HG03354 (cell line): ENCODE measurements at regions not wholly inside any gene's neighbourhood (a gene's known extent, or its start where the extent isn't known, plus 50 kb on each side); places are given as distances from the start of the nearest gene placed in this dataset.

Source experiments
- ATAC-seq: cut with Tn5 transposase; IDR thresholded peaks from one replicate; pipeline ENCODE4 v1.9.1; 2021; ENCODE audit warnings: mild to moderate bottlenecking; ENCODE audit not compliant: unreplicated experiment, poor library complexity, severe bottlenecking

- ATAC-seq: no peak
These were observed 185.5 kb upstream of the NFE2L3 start for GRCh38 chr7:25966469-25966868.

DNA sequence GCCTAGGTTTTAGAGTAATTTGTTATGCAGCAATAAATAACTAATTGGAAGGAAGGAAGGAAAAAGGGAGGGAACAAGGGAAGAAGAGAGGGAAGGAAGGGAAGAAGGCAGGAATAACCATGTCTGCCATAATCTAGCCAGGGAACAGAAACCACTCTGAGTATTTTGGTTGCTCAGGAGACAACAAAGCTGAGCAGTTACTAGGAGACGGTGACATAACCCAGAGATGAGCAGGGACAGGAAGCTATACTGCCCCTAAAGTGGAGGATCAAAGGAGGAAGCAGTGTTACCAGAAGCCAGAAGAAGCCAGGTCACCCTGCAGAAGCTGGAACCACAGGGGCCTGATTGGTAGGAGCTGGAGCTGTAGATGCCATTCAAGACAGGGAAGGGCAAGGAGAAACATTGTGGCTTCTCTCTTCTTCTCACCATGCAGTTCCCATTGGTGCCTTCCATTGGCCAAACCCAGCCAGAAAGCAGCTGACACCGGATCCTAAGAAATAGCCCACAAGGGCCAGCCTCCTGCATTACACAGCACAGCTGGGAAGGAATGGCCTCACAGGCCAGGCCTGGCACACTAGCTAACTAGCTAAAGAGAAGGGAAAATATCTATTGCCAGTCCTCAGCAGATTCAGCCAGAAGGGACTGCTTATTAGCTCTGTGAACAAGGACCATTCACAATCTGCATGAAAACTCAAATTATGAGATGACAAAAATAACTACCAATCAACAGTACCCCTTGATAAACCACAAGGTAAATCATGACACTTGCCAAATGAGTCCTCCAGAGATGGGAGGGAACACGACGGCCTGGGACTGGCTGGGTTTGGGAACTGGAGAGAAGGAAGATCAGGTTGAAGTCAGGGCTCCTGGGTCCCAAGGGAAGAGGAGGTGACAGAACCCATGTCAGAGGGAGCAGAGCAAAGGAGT, 184.5 kb upstream of the NFE2L3 start:
- peak; percentile 44 for ATAC-seq

DNA sequence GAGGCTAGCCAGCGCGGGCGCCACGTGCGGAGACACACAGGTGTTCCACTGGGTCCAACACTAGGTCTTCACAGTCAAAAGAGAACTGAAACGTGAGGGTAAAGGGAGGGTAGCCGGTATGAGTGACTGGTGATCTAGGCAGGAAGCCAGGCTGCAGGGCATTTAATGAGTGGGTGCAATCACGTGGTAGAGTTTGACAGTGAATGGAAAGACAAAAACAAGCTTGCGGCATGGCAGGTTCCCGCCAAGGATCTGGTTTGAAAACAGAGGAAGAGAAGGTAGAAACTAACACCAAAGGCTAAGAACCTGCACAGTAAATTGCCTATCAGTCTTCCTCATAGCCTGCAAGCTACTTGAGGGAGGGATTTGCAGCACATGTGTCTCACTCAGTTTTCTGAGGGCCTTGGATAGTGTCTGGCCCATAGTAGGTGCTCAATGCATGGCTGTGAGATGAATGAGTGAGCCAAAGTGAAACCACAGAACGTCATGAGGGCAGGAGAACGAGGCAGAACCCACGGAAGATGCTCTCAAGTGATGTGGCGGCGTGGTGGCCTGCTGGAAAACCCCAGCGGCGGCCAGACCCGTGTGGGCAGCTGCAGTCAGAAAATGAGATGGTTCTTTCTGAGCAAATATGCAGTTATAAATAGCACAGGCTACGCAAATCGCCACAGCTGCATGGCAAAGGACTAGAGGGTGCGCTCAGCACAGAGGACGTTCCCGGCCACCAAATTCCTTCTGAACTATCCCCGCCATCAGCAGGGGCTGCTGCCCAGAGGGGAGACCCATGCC, 183.6 kb upstream of the NFE2L3 start:
- peak; percentile 68 for ATAC-seq

DNA sequence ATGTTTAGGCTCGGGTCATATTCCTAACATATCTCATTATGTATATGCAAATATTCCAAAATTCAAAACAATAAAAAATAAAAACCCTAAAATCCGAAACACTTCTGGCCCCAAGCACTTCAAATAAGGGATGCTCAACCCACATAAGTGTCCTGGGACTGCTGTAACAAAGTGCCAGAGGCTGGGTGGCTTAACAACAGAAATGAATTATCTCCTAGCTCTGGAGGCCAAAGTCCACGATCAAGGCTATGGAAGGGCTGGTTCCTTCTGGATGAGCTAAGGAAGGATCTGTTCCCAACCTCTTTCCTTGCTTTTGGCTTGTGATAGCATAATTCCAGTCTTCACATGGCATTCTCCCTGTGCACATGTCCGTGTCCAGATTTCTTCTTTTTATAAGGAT, 181.6 kb upstream of the NFE2L3 start:
- no peak for ATAC-seq

DNA sequence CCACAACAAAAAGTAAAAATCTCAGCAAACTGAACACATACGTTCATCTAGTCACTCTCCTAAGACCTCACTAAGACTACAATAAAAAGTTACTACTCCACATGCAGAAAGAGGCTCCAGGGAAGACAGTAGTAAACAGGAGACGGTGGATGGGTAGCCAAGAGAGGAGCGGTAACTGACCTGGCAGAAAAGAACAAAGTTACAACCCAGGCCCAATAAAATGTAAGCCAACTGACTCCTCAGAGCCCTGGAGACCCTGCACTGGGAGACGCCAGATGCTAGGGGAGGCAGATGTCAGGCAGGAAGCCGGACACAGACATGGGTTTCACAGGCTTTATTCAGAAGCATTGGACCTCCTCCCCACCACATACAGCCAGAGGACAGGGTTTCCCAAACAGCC, 181.1 kb upstream of the NFE2L3 start:
- ATAC-seq: no peak

GRCh38 chr7:25976630-25977029, 175.4 kb upstream of the NFE2L3 start:
- no peak for ATAC-seq

GRCh38 chr7:25978466-25978865, 173.5 kb upstream of the NFE2L3 start:
- ATAC-seq: no peak

DNA sequence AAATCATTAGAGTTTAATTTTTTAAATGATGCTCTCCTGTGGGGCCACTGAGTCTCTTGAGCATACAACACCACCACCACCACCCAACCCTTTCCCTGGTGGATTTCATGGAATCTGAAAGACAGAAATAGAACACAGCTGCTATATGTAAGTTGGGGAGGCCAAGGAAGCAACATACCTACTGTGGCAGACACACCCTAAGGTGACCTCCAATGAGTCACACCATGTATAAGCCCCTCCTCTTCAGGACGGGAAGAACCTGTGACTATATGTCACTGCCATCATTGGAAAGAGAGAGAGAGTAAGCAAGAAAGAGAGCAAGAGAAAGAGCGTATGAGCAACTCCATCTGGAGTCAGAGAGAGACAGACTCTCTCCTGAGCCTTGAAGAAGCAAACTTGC, 172.4 kb upstream of the NFE2L3 start:
- ATAC-seq: no peak

GRCh38 chr7:25982684-25983083, 169.3 kb upstream of the NFE2L3 start:
- ATAC-seq: no peak

GRCh38 chr7:25985196-25985595, 166.8 kb upstream of the NFE2L3 start:
- ATAC-seq: no peak

DNA sequence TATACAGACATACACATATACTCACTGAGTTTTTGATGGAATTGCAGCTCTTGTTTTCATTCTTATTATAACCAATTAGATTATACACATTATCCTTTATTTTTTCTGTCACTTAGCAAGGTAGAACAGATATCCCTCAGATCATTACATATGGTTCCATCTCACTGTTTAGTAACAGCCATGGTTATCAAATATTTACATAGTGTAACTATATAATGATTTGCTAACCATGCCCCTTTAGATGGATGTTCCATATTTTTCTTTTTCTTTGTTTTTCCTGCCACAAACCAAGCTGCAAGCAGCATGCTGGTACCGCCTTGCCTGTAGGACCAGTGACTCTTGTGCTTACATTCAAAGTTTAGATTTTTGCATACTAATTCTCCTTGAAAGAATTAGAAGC, 163.4 kb upstream of the NFE2L3 start:
- no peak for ATAC-seq

GRCh38 chr7:25989140-25989705, 162.8 kb upstream of the NFE2L3 start:
- ATAC-seq: no peak

DNA sequence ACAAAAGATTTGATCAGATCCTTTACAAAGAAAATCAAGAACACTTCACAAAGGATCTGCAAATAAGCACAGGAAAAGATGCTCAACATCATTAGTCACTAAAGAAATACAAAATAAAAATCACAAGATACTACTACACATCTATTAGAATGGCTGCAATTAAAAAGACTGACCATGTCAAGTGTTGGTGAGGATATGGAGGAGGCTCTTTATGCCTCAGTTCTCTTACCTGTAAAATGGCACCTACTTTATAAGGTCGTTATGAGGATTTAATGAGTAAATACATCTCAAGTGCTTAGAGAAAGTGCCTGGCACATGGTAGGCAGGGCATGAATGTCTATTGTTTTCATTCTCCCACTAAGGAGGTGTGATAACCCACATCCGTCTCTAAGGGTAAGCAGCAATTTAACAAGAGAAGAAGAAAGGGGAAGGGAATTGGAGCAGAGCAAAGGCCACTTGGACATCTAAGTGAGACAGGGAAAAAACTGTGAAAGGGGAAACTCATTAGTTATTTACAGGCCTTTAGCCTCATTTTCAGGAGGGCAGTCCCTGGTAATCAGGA, 157.5 kb upstream of the NFE2L3 start:
- ATAC-seq: no peak

DNA sequence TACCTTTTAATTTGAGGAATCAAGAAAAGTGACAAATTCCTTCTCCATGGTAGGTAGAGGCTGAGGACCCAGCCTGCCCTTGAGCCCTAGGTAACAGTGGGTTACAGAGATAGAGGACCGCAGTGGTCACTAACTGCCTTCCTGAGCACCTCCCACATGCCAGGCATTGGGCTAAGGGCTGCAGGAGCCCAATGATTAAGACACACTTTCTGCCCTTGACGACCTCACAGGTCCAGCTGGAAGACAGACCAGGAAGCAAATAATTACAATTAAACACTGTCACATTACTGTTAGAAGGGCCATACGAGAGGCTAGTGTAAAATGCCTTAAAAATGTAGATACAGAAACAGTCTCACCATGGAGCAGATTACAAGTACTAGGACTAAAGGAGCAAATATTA, 156.8 kb upstream of the NFE2L3 start:
- ATAC-seq: no peak

- ATAC-seq: no peak
These were observed 156.0 kb upstream of the NFE2L3 start for GRCh38 chr7:25996006-25996408.

- no peak for ATAC-seq
These were observed 153.5 kb upstream of the NFE2L3 start for GRCh38 chr7:25998499-25998898.

DNA sequence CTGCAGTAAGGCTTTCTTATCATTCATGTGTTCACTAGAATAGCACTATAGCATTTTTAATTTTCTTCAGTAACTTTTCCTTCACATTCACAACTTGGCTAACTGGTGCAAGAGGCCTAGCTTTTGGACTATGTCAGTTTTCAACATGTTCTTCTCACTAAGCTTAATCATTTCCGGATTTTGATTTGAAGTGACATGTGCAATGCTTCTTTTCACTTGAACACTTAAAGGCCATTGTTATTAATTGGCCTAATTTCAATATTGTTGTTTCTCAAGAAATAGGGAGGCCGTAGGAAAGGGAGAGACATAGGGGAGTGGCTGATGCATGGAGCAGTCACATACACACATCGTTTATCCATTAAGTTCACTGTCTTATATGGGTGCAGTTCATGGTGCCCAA, 151.2 kb upstream of the NFE2L3 start:
- ATAC-seq: no peak

DNA sequence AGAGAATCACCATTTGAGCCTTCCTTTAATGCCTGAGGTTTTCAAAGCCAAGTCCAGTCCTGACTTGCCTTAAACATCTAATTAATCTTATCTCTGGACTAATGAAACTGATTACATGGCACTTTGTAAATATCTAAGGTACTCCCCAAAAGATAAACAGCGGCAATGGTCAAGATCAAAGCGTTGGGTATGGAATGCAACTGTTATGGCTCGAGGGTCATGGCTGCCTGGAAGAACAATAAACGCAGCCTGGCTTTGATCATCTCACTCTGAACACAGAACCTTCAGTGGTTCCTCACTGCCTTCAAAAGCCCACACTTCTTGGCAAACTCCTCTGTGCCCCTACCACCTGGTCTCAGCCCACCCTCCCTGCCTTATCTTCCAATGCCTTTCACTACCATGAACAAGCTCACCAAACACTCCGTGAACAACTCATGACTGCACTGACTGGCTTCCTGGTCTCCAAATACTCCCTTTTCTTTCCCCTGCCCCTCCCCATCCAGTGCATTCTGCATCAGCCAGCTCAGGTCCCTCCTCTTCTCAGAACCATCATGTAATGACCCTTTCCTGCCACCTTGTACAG, 150.2 kb upstream of the NFE2L3 start:
- no peak for ATAC-seq

- ATAC-seq: no peak
These were observed 146.2 kb upstream of the NFE2L3 start for GRCh38 chr7:26005683-26006410.
